Mesenchymal stem cell (in vitro differentiated cells and primary cell): ENCODE measurements at regions not wholly inside any gene's neighbourhood (a gene's known extent, or its start where the extent isn't known, plus 50 kb on each side); places are given as distances from the start of the nearest gene placed in this dataset.

Experiments used
- DNase-seq: peaks from one replicate; pipeline ENCODE4 v3.0.0-alpha.2; 2013
- H2AFZ ChIP-seq: one replicate; pipeline ENCODE4 v1.6.1; 2013; ENCODE audit warnings: low read depth, mild to moderate bottlenecking, control low read depth, inconsistent platforms, low read length, moderate library complexity
- H2AK5ac ChIP-seq: 2 replicates; pipeline ENCODE4 v1.6.1; 2013; ENCODE audit warnings: low read length, moderate library complexity, mild to moderate bottlenecking, inconsistent platforms; ENCODE audit not compliant: severe bottlenecking
- H2BK120ac ChIP-seq: one replicate; pipeline ENCODE4 v1.6.1; 2013; ENCODE audit warnings: low read depth, mild to moderate bottlenecking, inconsistent platforms, low read length, moderate library complexity
- H2BK12ac ChIP-seq, 2 experiments: one replicate each; pipeline ENCODE4 v1.6.1; 2013; ENCODE audit warnings: inconsistent platforms in 2 of 2, low read length in 2 of 2, mild to moderate bottlenecking in 2 of 2, moderate library complexity in 2 of 2, control low read depth in 1 of 2
- H2BK15ac ChIP-seq: one replicate; pipeline ENCODE4 v1.6.1; 2013; ENCODE audit warnings: mild to moderate bottlenecking, low read depth, inconsistent platforms; ENCODE audit not compliant: poor library complexity, severe bottlenecking
- H2BK5ac ChIP-seq: 2 replicates; pipeline ENCODE4 v1.6.1; 2013; ENCODE audit warnings: low read depth, mild to moderate bottlenecking, low read length, control low read depth, inconsistent platforms; ENCODE audit not compliant: poor library complexity, severe bottlenecking
- H3K14ac ChIP-seq, 2 experiments: one replicate each; pipeline ENCODE4 v1.6.1; 2013; ENCODE audit warnings: inconsistent platforms in 2 of 2, low read length in 2 of 2, control low read depth in 1 of 2, mild to moderate bottlenecking in 1 of 2, moderate library complexity in 1 of 2
- H3K18ac ChIP-seq, 2 experiments: one replicate each; pipeline ENCODE4 v1.6.1; 2013; ENCODE audit warnings: inconsistent platforms in 2 of 2, low read length in 2 of 2, control low read depth in 1 of 2, low read depth in 1 of 2, mild to moderate bottlenecking in 1 of 2
- H3K23ac ChIP-seq, 2 experiments: one replicate each; pipeline ENCODE4 v1.6.1; 2013; ENCODE audit warnings: inconsistent platforms in 2 of 2, low read length in 2 of 2, mild to moderate bottlenecking in 2 of 2, moderate library complexity in 2 of 2, control low read depth in 1 of 2
- H3K27ac ChIP-seq: 2 replicates; pipeline ENCODE4 v1.5.1; 2013; ENCODE audit warnings: mild to moderate bottlenecking, moderate library complexity, low read length, control low read depth, inconsistent platforms; ENCODE audit not compliant: poor library complexity, severe bottlenecking
- H3K27me3 ChIP-seq, 2 experiments: 2 replicates each; pipeline versions ENCODE4 v1.6.1 to v1.7.0; 2013; ENCODE audit warnings: low read length in 2 of 2, mild to moderate bottlenecking in 2 of 2, moderate library complexity in 2 of 2, control low read depth in 1 of 2, inconsistent platforms in 1 of 2; ENCODE audit not compliant: control insufficient read depth in 1 of 2, insufficient read depth in 1 of 2
- H3K36me3 ChIP-seq, 2 experiments: 2 replicates each; pipeline versions ENCODE4 v1.6.1 to v1.7.0; 2013; ENCODE audit warnings: low read length in 2 of 2, control low read depth in 1 of 2, inconsistent platforms in 1 of 2, low read depth in 1 of 2, mild to moderate bottlenecking in 1 of 2; ENCODE audit not compliant: insufficient read depth in 2 of 2, control insufficient read depth in 1 of 2
- H3K4ac ChIP-seq, 2 experiments: one replicate each; pipeline ENCODE4 v1.6.1; 2013; ENCODE audit warnings: inconsistent platforms in 2 of 2, low read length in 2 of 2, mild to moderate bottlenecking in 2 of 2, moderate library complexity in 2 of 2, control low read depth in 1 of 2, low read depth in 1 of 2
- H3K4me1 ChIP-seq: 2 replicates; pipeline ENCODE4 v1.6.1; 2013; ENCODE audit warnings: low read depth, low read length, control low read depth; ENCODE audit not compliant: control insufficient read depth, insufficient read depth
- H3K4me2 ChIP-seq: 2 replicates; pipeline ENCODE4 v1.6.1; 2013; ENCODE audit warnings: low read length, mild to moderate bottlenecking, inconsistent platforms; ENCODE audit not compliant: poor library complexity, severe bottlenecking
- H3K4me3 ChIP-seq, 2 experiments: 2 replicates each; pipeline versions ENCODE4 v1.5.1 to v1.7.0; 2013; ENCODE audit warnings: low read length in 2 of 2, mild to moderate bottlenecking in 2 of 2, control low read depth in 1 of 2, low read depth in 1 of 2; ENCODE audit not compliant: insufficient read depth in 1 of 2
- H3K79me1 ChIP-seq: replicated peaks from 2 replicates; pipeline ENCODE4 v1.6.1; 2013; ENCODE audit warnings: mild to moderate bottlenecking, control low read depth, low read length, inconsistent platforms; ENCODE audit not compliant: poor library complexity, severe bottlenecking
- H3K9ac ChIP-seq: 2 replicates; pipeline ENCODE4 v1.7.0; 2013; ENCODE audit warnings: mild to moderate bottlenecking, low read length, moderate library complexity
- H3K9me3 ChIP-seq: 2 replicates; pipeline ENCODE4 v1.7.0; 2013; ENCODE audit warnings: mild to moderate bottlenecking, low read length; ENCODE audit not compliant: control insufficient read depth
- H4K8ac ChIP-seq: one replicate; pipeline ENCODE4 v1.6.1; 2013; ENCODE audit warnings: inconsistent platforms, mild to moderate bottlenecking, low read length, moderate library complexity
- H4K91ac ChIP-seq: one replicate; pipeline ENCODE4 v1.6.1; 2013; ENCODE audit warnings: mild to moderate bottlenecking, low read length, inconsistent platforms
- WGBS: methylation state at CpG from one replicate; pipeline ENCODE4 v1.1.7; 2013; ENCODE audit warnings: mixed read lengths; 5-methylcytosine and 5-hydroxymethylcytosine counted together

DNA sequence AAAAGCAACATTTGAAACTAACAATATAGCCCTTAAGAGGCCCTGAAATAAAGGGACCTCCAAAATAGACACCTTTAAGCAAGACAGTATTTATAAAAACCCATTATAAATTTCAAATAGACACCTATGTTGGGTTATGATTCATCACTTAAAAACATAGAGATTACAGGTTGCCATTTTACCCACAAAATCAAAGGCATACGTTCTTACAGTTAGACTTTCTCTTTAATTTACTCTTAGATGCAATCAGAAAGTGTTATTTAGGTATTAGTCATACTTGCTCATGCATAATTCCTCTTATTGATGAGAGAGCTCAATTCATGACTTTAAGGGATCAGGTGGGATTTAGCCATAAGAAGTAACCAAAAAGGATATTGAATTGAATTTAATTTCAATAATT is 51.5 kb upstream of the TMEM200A start:
- no peak overlapping the region for H3K9ac ChIP-seq
- no peak overlapping the region for H4K91ac ChIP-seq
- H2BK120ac ChIP-seq = no peak overlapping the region
- H3K79me1 ChIP-seq = no peaks in the 10 kb centered on the region
- H3K14ac ChIP-seq = no peak overlapping the region
- DNase-seq = no peak
- H3K4me1 ChIP-seq = no peaks in the 10 kb centered on the region
- no peak overlapping the region for H3K27ac ChIP-seq
- no peak overlapping the region for H3K23ac ChIP-seq
- H3K27me3 ChIP-seq = no peaks in the 10 kb centered on the region
- H3K4me3 ChIP-seq = no peak overlapping the region
- no peaks in the 10 kb centered on the region for H3K36me3 ChIP-seq
- H4K8ac ChIP-seq = no peak overlapping the region
- H3K4me2 ChIP-seq = no peak overlapping the region
- H2BK5ac ChIP-seq = no peak overlapping the region
- no peaks in the 10 kb centered on the region for H3K9me3 ChIP-seq
- H2AFZ ChIP-seq = no peak overlapping the region
- no peak overlapping the region for H2AK5ac ChIP-seq
- H2BK15ac ChIP-seq = no peak overlapping the region
- H3K18ac ChIP-seq = no peak overlapping the region
- no peak overlapping the region for H2BK12ac ChIP-seq
- WGBS = no CpG with 5 or more reads among the region's 1 CpG
- H3K4ac ChIP-seq = no peak overlapping the region

DNA sequence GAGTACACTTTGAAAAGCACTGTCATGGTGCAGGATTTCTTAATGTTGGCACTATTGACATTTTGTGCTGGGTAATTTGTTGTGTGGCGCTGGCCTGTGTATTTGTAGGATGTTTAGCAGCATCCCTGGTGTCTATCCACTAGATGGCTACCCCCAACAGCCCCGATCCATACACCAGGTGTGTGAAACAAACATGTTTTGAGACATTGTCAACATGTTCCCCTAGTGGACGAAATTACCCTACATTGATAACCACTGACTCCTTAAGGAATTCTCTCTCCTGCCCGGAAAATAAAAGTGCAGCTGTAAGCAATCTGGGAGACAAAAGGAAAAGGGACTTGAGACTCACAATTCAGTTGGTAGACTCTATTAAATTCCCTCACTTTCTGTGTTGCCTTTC is 52.6 kb upstream of the TMEM200A start:
- no peak overlapping the region for H2BK120ac ChIP-seq
- no peaks in the 10 kb centered on the region for H3K79me1 ChIP-seq
- no peak overlapping the region for H2BK5ac ChIP-seq
- no peak overlapping the region for H2BK15ac ChIP-seq
- H3K23ac ChIP-seq = no peak overlapping the region
- no peak for DNase-seq
- no peaks in the 10 kb centered on the region for H3K9me3 ChIP-seq
- WGBS = 79% methylated on average over 2 of the region's 4 CpGs
- no peak overlapping the region for H4K8ac ChIP-seq
- H2BK12ac ChIP-seq = no peak overlapping the region
- H3K4me3 ChIP-seq = no peak overlapping the region
- H3K18ac ChIP-seq = no peak overlapping the region
- no peak overlapping the region for H3K4ac ChIP-seq
- no peaks in the 10 kb centered on the region for H3K27me3 ChIP-seq
- no peak overlapping the region for H4K91ac ChIP-seq
- no peak overlapping the region for H2AFZ ChIP-seq
- H3K14ac ChIP-seq = no peak overlapping the region
- H3K27ac ChIP-seq = no peak overlapping the region
- H3K4me2 ChIP-seq = no peak overlapping the region
- no peaks in the 10 kb centered on the region for H3K36me3 ChIP-seq
- H3K9ac ChIP-seq = no peak overlapping the region
- H2AK5ac ChIP-seq = no peak overlapping the region
- H3K4me1 ChIP-seq = no peaks in the 10 kb centered on the region

GRCh38 chr6:130309028-130309427 is 56.8 kb upstream of the TMEM200A start:
- Histone ChIP-seq H3K9ac (no peak overlapping the region), H2BK5ac (no peak overlapping the region), H3K4me1 (peaks cover 1% of the 10 kb centered on the region), H3K79me1 (no peaks in the 10 kb centered on the region), H3K23ac (no peak overlapping the region), H2AK5ac (no peak overlapping the region), H4K8ac (no peak overlapping the region), H3K9me3 (no peaks in the 10 kb centered on the region), H2BK15ac (no peak overlapping the region), H2BK120ac (no peak overlapping the region), H3K4me2 (no peak overlapping the region), H3K36me3 (no peaks in the 10 kb centered on the region), H3K4me3 (no peak overlapping the region), H3K4ac (no peak overlapping the region), H2AFZ (no peak overlapping the region), H3K27ac (no peak overlapping the region), H3K27me3 (no peaks in the 10 kb centered on the region), H2BK12ac (no peak overlapping the region), H3K18ac (no peak overlapping the region), H3K14ac (no peak overlapping the region), H4K91ac (no peak overlapping the region)
- DNase-seq = no peak

- Histone ChIP-seq H3K4ac (no peak overlapping the region), H3K14ac (no peak overlapping the region), H2BK5ac (no peak overlapping the region), H2AK5ac (no peak overlapping the region), H3K79me1 (no peaks in the 10 kb centered on the region), H4K8ac (no peak overlapping the region), H3K4me2 (no peak overlapping the region), H2BK15ac (no peak overlapping the region), H4K91ac (no peak overlapping the region), H3K4me3 (no peak overlapping the region), H3K18ac (no peak overlapping the region), H2BK120ac (no peak overlapping the region), H2BK12ac (no peak overlapping the region), H3K27ac (no peak overlapping the region), H3K9me3 (no peaks in the 10 kb centered on the region), H3K36me3 (no peaks in the 10 kb centered on the region), H2AFZ (no peak overlapping the region), H3K27me3 (no peaks in the 10 kb centered on the region), H3K23ac (no peak overlapping the region), H3K4me1 (peaks cover 1% of the 10 kb centered on the region), H3K9ac (no peak overlapping the region)
- DNase-seq = peak; percentile 67
- WGBS = no CpG with 5 or more reads among the region's 1 CpG
Measured at GRCh38 chr6:130307752-130308361, 58.0 kb upstream of the TMEM200A start.
